Ovary (tissue), 3 donors: ENCODE measurements at regions not wholly inside any gene's neighbourhood (a gene's known extent, or its start where the extent isn't known, plus 50 kb on each side); places are given as distances from the start of the nearest gene placed in this dataset.

Experiments used
- EP300 ChIP-seq: sonication (generic); formaldehyde crosslinking; IDR thresholded peaks from one replicate; pipeline ENCODE4 v1.6.1; 2017; ENCODE audit warnings: antibody characterized with exemption
- POLR2A ChIP-seq: fragments of 450-650 bp; IDR thresholded peaks from one replicate; pipeline ENCODE4 v1.6.1; 2017; ENCODE audit warnings: antibody characterized with exemption, mild to moderate bottlenecking, moderate library complexity
- TF ChIP-seq, protein P1 (sequence below), 3 donors: fragments of 450-650 bp in 2 of 3; fragments of 200-600 bp in 1 of 3; IDR thresholded peaks; one replicate each; pipeline versions ENCODE4 v1.5.1 to v1.8.0; 2016 to 2022; ENCODE audit warnings: antibody characterized with exemption in 3 of 3, mild to moderate bottlenecking in 1 of 3
- donor health status: DM: no; HTN: no; CAD: no.

DNA sequence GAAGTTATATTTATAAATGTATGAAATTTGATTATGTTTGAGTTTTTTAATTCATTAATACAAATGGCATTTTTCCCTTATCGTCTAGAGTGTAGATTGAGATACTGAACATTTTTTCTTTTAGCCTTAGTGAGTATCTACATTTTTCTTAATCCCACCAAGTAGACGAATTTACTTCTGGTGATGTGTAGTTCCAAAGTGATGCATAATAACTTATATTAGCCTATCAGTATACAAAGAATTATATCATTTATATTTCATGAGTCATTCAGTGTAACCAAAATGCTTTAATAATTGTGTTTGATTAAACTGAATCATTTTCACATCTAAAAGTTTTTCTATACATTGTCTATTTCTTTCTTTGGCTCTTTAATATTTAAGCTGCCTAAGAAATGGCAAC lies 745.6 kb upstream of the LUZP2 start:
- TF ChIP-seq POLR2A (no peak), EP300 (no peak)
- TF ChIP-seq, protein P1, sequence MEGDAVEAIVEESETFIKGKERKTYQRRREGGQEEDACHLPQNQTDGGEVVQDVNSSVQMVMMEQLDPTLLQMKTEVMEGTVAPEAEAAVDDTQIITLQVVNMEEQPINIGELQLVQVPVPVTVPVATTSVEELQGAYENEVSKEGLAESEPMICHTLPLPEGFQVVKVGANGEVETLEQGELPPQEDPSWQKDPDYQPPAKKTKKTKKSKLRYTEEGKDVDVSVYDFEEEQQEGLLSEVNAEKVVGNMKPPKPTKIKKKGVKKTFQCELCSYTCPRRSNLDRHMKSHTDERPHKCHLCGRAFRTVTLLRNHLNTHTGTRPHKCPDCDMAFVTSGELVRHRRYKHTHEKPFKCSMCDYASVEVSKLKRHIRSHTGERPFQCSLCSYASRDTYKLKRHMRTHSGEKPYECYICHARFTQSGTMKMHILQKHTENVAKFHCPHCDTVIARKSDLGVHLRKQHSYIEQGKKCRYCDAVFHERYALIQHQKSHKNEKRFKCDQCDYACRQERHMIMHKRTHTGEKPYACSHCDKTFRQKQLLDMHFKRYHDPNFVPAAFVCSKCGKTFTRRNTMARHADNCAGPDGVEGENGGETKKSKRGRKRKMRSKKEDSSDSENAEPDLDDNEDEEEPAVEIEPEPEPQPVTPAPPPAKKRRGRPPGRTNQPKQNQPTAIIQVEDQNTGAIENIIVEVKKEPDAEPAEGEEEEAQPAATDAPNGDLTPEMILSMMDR (IDR thresholded peaks at IDR 0.05) = no peak
